ENCODE measurements at regions not wholly inside any gene's neighbourhood (a gene's known extent, or its start where the extent isn't known, plus 50 kb on each side); places are given as distances from the start of the nearest gene placed in this dataset.
"Not testable (repeated sequence)": the region's sequence is repeated elsewhere in the genome, so short reads cannot be mapped to it uniquely, and the experiment has no call there.

DNA sequence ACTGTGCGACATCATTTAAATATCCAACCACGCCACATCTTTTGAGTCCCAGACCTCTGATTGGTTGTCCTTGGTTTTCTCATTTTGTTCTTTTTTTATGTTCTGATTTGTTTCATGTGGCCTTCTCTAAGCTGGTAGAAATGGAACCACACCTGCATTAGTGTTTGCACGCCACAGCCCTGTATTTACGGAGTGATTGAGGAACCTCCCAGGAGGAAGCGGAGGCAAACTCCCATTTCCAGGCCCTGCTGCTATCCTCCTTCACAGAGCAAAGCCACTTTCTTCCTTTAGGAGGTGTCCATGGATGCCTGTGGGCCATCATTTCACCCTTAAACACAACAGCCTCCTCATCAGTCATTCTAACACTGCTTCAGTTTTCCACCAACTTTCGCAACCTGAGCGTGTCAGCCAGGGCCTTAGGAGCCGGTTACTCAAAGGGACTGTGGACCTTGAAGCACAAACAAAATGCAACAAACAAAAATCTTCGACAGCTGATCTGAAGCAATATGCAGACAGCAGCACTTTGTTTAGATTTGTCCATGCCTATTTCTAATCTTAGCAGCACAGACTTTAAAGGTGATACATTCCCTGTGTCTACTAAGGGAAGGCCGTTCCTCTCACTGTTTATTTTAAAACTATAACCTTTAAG is 1258.1 kb upstream of the TMEM132C start:
- Histone ChIP-seq H3K27ac (no peak overlapping the region), H3K4me3 (no peak overlapping the region)

DNA sequence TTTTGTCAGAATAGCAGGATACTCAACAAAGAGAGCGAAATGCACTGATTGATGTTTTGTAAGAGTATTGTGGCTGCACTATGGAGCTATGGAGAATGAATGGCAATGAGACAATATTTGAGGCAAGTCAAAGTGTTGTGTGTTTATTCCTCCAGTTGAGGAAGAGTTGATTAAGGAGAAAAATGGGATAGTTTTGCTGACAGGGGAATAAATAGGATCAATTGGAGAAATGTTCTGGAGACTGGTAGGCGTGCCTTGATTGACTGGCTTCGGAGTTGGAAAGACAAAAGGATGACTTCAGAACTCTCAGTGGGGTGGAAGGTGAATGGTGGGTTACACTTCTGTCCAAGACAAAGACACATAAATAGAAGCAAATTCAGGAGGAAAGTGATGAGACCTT is 1254.9 kb upstream of the TMEM132C start:
- Histone ChIP-seq H3K27ac (no peak overlapping the region), H3K4me3 (no peak overlapping the region)

DNA sequence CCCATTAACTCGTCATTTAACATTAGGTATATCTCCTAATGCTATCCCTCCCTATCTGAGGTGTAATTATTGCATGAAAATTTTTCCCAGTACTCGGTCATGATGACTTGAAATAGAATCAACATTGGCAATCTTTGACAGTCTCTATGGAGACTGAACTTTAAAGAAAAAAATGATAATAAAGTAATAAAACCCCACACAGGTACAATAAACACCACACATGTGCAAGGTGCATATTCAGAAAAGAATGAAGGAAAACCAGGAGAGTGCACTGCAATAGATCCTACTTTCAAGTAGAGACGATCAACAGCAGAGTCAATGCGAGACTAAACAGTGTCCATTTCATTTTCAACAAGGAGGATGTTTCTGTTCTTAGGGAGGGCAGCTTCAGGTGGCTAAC is 1253.8 kb upstream of the TMEM132C start:
- H3K4me3 ChIP-seq: no peak overlapping the region

GRCh38 chr12:127014079-127014478 is 1252.9 kb upstream of the TMEM132C start:
- no peak overlapping the region for H3K4me3 ChIP-seq
- H3K27ac ChIP-seq: no peak overlapping the region

More for the DNA sequence above, 1253.8 kb upstream of the TMEM132C start:
- H3K27ac ChIP-seq: no peak overlapping the region

DNA sequence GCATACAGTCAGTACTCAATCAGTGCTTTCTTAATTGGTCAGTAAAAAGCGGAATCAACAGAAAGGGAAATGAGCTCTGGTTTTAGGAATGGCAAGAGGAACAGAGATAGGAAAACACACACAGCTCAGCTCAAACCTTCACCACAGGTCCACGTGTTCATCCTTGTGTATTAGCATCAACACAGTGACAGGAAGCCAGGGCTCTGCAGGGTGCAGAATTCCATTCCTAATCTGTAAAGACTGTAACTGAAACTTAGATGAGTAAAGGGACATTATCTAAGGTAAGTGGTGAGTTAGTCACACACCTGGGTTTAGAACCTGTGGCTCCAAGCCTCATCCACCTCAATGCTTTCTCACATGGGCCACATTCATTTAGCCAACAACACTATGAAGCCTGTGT is 1242.2 kb upstream of the TMEM132C start:
- Histone ChIP-seq H3K27ac (no peak overlapping the region), H3K4me3 (no peak overlapping the region)

- no peak overlapping the region for H3K4me3 ChIP-seq
- no peak overlapping the region for H3K27ac ChIP-seq
Measured at GRCh38 chr12:127025545-127025944, 1241.4 kb upstream of the TMEM132C start.

DNA sequence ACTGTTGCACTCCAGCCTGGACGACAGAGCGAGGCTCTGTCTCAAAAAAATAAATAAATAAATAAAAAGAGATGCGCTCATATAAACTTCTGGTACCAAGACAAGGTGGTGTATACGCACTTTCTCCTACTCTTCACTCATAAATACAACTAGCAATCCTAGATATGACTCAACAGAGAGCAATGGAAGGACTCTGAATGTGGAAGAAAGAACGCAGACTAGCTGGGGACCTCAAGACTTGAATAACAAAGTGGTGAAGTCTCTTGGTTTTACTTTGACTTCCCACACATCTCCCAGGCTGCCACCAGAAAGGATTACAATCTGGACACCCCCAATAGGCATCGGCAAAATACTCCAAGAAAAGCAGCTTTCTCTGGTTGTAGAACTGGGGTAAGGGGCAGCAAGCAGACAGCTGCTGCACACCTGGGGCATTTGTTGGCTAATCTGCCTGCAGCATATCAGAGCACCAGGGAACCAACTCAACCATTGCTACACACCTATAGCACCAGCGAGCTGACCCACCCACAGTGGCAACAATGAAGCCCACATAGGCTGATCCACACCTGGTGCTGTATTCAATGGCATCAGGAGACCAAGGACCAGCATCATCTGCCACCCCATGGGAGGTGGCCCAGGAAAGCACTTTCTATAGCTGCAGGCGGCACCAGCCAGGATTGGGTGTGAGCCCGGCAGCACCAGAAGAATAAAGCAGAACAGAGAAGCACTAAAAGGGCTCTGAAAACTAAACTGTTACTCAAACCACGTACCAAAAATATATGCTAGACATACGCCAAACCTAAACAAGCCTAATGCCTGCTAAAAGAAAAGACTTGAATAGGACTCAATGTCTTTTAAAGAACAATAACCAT is 1231.7 kb upstream of the TMEM132C start:
- Histone ChIP-seq H3K4me3 (no peak overlapping the region), H3K27ac (no peak overlapping the region)

DNA sequence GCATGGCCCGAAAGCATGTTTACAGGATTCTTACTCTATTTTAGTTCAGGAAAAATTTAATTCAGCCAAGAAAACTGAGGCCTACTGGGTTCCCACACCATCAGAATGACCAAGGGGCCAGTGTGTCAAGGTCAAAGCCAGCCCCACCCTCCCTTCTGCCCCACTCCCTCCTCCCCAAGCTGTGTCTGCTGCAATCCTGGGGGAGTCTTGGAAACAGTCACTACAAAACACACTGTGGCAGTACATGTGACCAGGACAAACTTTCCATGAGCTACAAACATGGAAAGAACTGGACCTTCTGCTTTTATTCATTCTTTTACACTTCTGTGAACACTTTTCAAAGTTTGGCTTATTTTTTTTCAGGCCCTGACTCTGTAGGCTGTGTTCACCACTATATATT is 1228.8 kb upstream of the TMEM132C start:
- Histone ChIP-seq H3K4me3 (no peak overlapping the region), H3K27ac (no peak overlapping the region)

GRCh38 chr12:127038761-127039160 is 1228.2 kb upstream of the TMEM132C start:
- Histone ChIP-seq H3K27ac (no peak overlapping the region), H3K4me3 (no peak overlapping the region)

DNA sequence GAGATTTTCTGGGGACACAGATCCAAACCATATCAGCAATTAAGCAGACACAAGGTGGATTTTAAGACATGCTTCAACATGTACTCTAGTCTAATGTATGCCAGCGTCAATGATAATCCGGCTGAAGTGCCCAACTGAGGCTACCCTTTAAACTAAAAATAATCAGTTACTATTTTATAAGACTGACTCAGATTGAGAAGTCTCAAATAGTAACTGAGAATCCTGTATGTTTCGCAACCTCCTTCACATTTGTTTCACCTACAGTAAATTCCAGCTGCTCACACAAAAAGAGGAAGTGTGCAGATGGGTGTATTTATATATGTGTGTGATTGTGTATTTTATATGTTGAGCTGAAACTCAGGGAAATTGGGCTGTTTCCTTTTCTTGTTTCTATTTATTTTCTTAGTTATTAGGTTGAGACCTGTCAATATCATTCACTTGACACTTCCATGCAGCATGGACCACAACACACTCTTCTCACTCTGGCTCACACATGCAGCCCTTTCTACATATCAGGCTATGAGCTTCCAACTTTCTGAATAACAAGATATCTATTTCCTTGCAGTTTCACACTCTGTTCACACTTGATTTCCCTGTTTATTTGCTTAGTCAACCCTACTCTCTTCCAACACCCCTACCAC is 1224.9 kb upstream of the TMEM132C start:
- Histone ChIP-seq H3K4me3 (no peak overlapping the region), H3K27ac (no peak overlapping the region)

- no peak overlapping the region for H3K4me3 ChIP-seq
- H3K27ac ChIP-seq: no peak overlapping the region
Measured at GRCh38 chr12:127043731-127044130, 1223.2 kb upstream of the TMEM132C start.

GRCh38 chr12:127044836-127045235 is 1222.1 kb upstream of the TMEM132C start:
- no peak overlapping the region for H3K27ac ChIP-seq
- no peak overlapping the region for H3K4me3 ChIP-seq

DNA sequence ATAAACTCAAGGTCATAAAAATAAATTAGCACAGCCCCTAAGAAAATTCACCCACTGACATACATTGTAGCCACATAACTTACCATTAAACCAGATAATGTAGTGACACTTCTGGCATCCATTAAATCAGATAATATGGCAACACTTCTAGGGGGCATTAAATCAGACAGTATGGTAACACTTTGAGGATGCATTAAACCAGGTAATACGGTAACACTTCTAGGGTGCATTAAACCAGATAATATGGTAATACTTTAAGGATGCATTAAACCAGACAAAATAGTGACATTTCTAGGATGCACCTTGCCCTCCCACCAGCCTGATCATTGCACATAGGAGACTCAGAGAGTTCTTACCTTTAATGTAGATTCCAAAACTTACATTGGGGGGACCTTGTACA is 1220.5 kb upstream of the TMEM132C start:
- Histone ChIP-seq H3K4me3 (no peak overlapping the region), H3K27ac (no peak overlapping the region)

GRCh38 chr12:127048057-127048456 is 1218.9 kb upstream of the TMEM132C start:
- Histone ChIP-seq H3K4me3 (no peak overlapping the region), H3K27ac (no peak overlapping the region)

DNA sequence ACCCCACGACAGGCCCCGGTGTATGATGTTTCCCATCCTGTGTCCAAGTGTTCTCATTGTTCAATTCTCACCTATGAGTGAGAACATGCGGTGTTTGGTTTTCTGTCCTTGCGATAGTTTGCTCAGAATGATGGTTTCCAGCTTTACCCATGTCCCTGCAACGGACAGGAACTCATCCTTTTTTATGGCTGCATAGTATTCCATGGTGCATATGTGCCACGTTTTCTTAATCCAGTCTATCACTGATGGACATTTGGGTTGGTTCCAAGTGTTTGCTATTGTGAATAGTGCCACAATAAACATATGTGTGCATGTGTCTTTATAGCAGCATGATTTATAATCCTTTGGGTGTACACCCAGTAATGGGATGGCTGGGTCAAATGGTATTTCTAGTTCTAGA is 1218.4 kb upstream of the TMEM132C start:
- H3K27ac ChIP-seq, H3K4me3 ChIP-seq: not testable (repeated sequence)

GRCh38 chr12:127051139-127051538 is 1215.8 kb upstream of the TMEM132C start:
- Histone ChIP-seq H3K27ac (no peak overlapping the region), H3K4me3 (no peak overlapping the region)

GRCh38 chr12:127052511-127053232 is 1214.3 kb upstream of the TMEM132C start:
- no peak overlapping the region for H3K4me3 ChIP-seq
- no peak overlapping the region for H3K27ac ChIP-seq

GRCh38 chr12:127054531-127054930 is 1212.4 kb upstream of the TMEM132C start:
- Histone ChIP-seq H3K27ac (no peak overlapping the region), H3K4me3 (no peak overlapping the region)

- H3K4me3 ChIP-seq: no peak overlapping the region
- H3K27ac ChIP-seq: no peak overlapping the region
Measured at GRCh38 chr12:127060310-127060847, 1206.6 kb upstream of the TMEM132C start.

DNA sequence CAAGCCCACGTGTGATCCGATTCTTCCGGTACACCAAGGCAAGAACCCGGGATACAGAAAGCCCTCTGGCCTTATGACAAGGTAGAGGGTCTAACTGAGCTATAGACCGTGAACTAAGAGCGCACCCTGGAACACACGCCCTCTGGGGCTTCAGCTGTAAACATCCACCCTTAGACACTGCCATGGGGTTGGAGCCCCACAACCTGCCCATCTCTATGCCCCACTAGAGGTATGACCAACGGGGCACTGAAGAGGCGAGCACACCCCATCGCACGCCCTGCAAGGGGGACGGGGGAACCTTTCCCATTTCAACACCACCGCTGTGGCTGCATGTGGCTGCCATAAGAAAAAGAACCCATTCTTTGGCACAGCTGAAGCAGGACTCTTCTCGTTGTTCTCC is 1206.0 kb upstream of the TMEM132C start:
- H3K4me3 ChIP-seq: no peak overlapping the region
- H3K27ac ChIP-seq: no peak overlapping the region

All from skin epidermis (tissue), 12 donors.